ENCODE measurements at regions not wholly inside any gene's neighbourhood (a gene's known extent, or its start where the extent isn't known, plus 50 kb on each side); places are given as distances from the start of the nearest gene placed in this dataset.

DNA sequence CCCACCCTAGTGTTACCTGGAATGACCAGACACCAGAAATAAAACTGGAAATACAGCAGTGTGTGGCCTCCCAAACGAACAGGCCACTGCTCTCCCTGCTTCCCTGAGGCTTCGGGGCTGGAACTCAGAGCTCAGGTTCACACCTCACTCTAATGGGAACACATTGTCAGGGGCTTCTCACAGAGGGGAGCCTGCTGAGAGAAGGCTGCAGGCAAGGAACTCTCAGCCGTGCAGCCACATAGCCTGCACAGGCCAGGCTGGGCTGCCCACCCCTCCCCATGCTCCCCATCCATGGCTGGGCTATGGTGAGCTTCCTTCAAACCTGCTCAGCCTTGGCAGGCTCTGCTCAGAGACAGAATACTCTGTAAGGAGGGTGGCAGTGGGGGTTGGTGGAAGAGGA, 302.5 kb downstream of the EMP1 start:
- TF ChIP-seq ELF4 (IDR thresholded peaks at IDR 0.05) (no peak), FOXM1 (IDR thresholded peaks at IDR 0.05; ENCODE audit: borderline replicate concordance) (no peak), NFRKB (IDR thresholded peaks at IDR 0.05) (no peak), ZNF384 (IDR thresholded peaks at IDR 0.05) (no peak), FOXK2 (IDR thresholded peaks at IDR 0.05) (no peak), L3MBTL2 (conservative IDR thresholded peaks at IDR 0.05) (no peak), HDGF (IDR thresholded peaks at IDR 0.05; ENCODE audit: borderline replicate concordance) (no peak), FOXA1 (IDR thresholded peaks at IDR 0.05) (no peak), CTBP1 (IDR thresholded peaks at IDR 0.05; ENCODE audit: borderline replicate concordance) (no peak), ARNT (IDR thresholded peaks at IDR 0.05) (no peak), TARDBP (IDR thresholded peaks at IDR 0.05) (no peak)
- TF ChIP-seq, protein P1, sequence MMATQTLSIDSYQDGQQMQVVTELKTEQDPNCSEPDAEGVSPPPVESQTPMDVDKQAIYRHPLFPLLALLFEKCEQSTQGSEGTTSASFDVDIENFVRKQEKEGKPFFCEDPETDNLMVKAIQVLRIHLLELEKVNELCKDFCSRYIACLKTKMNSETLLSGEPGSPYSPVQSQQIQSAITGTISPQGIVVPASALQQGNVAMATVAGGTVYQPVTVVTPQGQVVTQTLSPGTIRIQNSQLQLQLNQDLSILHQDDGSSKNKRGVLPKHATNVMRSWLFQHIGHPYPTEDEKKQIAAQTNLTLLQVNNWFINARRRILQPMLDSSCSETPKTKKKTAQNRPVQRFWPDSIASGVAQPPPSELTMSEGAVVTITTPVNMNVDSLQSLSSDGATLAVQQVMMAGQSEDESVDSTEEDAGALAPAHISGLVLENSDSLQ (IDR thresholded peaks at IDR 0.05): no peak
- no peak for DNase-seq (ENCODE audit: extremely low spot score)
- ChIA-PET POLR2A (no interaction called here), CTCF (no interaction called here)

DNA sequence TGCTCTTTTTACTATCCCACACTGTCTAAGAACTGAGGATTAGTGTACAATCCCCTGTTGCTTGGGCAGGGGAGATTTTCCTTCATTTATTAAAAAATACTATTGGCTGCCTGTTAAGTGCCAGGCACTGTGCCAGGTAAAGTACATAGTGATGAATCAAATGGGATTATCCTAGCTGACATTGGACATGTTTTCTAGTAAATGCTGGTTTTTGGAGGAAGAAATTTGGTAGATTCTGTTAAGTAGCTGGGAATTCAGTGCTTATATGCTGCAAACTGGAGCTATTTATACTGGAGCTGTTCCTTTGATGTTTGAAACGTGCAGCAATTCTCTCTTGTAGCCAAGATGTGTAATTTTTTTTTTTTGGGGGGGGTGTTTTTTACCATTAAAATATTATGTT, 299.6 kb downstream of the EMP1 start:
- DNase-seq (ENCODE audit: extremely low spot score): no peak
- TF ChIP-seq FOXA1 (IDR thresholded peaks at IDR 0.05): no peak
- TF ChIP-seq TARDBP (IDR thresholded peaks at IDR 0.05): no peak
- no peak for TF ChIP-seq FOXM1 (IDR thresholded peaks at IDR 0.05; ENCODE audit: borderline replicate concordance)
- POLR2A ChIA-PET: no interaction called here
- CTCF ChIA-PET: no interaction called here

DNA sequence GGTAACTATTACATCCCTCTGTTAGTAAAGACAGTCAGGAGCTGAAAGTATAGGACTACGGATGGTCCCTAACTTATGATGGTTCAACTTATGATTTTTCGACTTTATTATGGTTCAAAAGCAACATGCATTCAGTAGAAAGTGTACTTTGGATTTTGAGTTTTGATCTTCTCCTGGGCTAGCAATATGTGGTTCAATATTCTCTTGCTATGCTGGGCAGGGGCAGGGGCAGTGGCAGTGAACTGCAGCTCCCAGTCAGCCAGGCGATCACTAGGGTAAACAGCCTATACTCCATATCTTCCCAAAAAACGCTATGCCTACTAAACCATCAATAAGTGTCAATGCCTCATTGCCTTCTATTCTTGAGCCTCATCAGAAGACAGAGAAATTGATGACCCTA, 292.7 kb downstream of the EMP1 start:
- POLR2A ChIA-PET: no interaction called here
- DNase-seq (ENCODE audit: extremely low spot score): no peak
- CTCF ChIA-PET: interaction anchor here (0.7 to 1.2 kb wide), 2 partner anchors 46 to 318 kb away, joined by 3 read pairs; no protein-coding TSS in a partner anchor
- TF ChIP-seq NFRKB (IDR thresholded peaks at IDR 0.05) (no peak), FOXM1 (IDR thresholded peaks at IDR 0.05; ENCODE audit: borderline replicate concordance) (no peak), LEF1 (IDR thresholded peaks at IDR 0.05; ENCODE audit: borderline replicate concordance) (no peak), FOXK2 (IDR thresholded peaks at IDR 0.05) (no peak), ARNT (IDR thresholded peaks at IDR 0.05) (no peak), CTBP1 (IDR thresholded peaks at IDR 0.05; ENCODE audit: borderline replicate concordance) (no peak), FOXA1 (IDR thresholded peaks at IDR 0.05) (no peak), L3MBTL2 (conservative IDR thresholded peaks at IDR 0.05) (no peak), SUZ12 (IDR thresholded peaks at IDR 0.05) (no peak), BHLHE40 (IDR thresholded peaks at IDR 0.05; ENCODE audit: borderline replicate concordance) (no peak), HDGF (IDR thresholded peaks at IDR 0.05; ENCODE audit: borderline replicate concordance) (no peak), ELF4 (IDR thresholded peaks at IDR 0.05) (no peak), SP1 (IDR thresholded peaks at IDR 0.05) (no peak), ZNF384 (IDR thresholded peaks at IDR 0.05) (no peak), TARDBP (IDR thresholded peaks at IDR 0.05) (no peak)

DNA sequence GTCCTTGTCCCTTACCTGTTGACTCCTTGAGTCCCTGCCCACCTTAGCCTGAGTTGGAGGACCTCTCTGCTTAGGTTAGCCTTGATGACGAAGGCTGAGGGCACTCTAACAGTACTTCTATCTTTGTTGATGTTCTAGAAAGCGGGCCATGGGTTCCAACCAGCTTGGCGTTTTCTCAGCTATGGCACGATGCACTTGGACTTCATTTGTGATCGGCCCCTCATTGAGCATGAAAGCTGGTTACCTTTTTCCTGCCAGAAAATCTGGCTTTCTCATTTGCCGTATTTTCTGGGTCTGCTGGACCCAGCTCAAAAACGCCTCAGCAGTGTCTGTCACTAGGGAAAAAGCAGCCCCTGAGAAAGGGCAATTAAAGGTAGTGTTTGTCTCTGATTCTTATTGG, 290.8 kb downstream of the EMP1 start:
- POLR2A ChIA-PET: no interaction called here
- DNase-seq (ENCODE audit: extremely low spot score): no peak

DNA sequence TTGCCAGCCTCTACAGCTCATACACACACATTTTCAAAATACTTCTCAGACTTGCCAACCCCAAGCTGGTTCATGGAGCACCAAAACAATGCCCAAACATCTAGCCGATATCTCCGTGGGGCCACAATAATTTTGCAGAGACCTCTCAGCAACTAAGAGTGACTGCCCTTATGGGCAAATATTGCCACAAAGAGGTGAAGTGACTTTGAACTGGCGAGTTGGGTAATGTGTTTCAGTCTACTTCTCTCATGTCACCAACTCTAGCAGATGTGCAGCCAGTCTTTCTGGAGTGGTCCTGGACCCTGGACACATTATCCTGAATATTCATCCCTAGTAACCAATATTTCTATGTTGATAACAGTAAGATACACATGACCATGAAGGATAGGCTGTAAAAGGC, 290.3 kb downstream of the EMP1 start:
- no peak for TF ChIP-seq FOXM1 (IDR thresholded peaks at IDR 0.05; ENCODE audit: borderline replicate concordance)
- no peak for TF ChIP-seq CTBP1 (IDR thresholded peaks at IDR 0.05; ENCODE audit: borderline replicate concordance)
- no peak for TF ChIP-seq L3MBTL2 (conservative IDR thresholded peaks at IDR 0.05)
- TF ChIP-seq BHLHE40 (IDR thresholded peaks at IDR 0.05; ENCODE audit: borderline replicate concordance): no peak
- TF ChIP-seq NFRKB (IDR thresholded peaks at IDR 0.05): no peak
- no peak for TF ChIP-seq ARNT (IDR thresholded peaks at IDR 0.05)
- TF ChIP-seq FOXA1 (IDR thresholded peaks at IDR 0.05): no peak
- no peak for TF ChIP-seq TARDBP (IDR thresholded peaks at IDR 0.05)
- TF ChIP-seq SP1 (IDR thresholded peaks at IDR 0.05): no peak
- TF ChIP-seq SUZ12 (IDR thresholded peaks at IDR 0.05): no peak
- TF ChIP-seq ZNF384 (IDR thresholded peaks at IDR 0.05): no peak
- TF ChIP-seq LEF1 (IDR thresholded peaks at IDR 0.05; ENCODE audit: borderline replicate concordance): no peak
- TF ChIP-seq, protein P1 (IDR thresholded peaks at IDR 0.05): no peak
- TF ChIP-seq ELF4 (IDR thresholded peaks at IDR 0.05): no peak
- no peak for TF ChIP-seq FOXK2 (IDR thresholded peaks at IDR 0.05)
- no peak for TF ChIP-seq HDGF (IDR thresholded peaks at IDR 0.05; ENCODE audit: borderline replicate concordance)
- POLR2A ChIA-PET: no interaction called here
- CTCF ChIA-PET: no interaction called here
- no peak for DNase-seq (ENCODE audit: extremely low spot score)

More for the DNA sequence above, 290.8 kb downstream of the EMP1 start:
- TF ChIP-seq NFRKB (IDR thresholded peaks at IDR 0.05): no peak
- no peak for TF ChIP-seq CTBP1 (IDR thresholded peaks at IDR 0.05; ENCODE audit: borderline replicate concordance)
- no peak for TF ChIP-seq HDGF (IDR thresholded peaks at IDR 0.05; ENCODE audit: borderline replicate concordance)
- no peak for TF ChIP-seq SP1 (IDR thresholded peaks at IDR 0.05)
- no peak for TF ChIP-seq BHLHE40 (IDR thresholded peaks at IDR 0.05; ENCODE audit: borderline replicate concordance)
- no peak for TF ChIP-seq FOXA1 (IDR thresholded peaks at IDR 0.05)
- TF ChIP-seq FOXM1 (IDR thresholded peaks at IDR 0.05; ENCODE audit: borderline replicate concordance): no peak
- no peak for TF ChIP-seq L3MBTL2 (conservative IDR thresholded peaks at IDR 0.05)
- no peak for TF ChIP-seq ARNT (IDR thresholded peaks at IDR 0.05)
- TF ChIP-seq TARDBP (IDR thresholded peaks at IDR 0.05): no peak
- no peak for TF ChIP-seq ZNF384 (IDR thresholded peaks at IDR 0.05)
- CTCF ChIA-PET: no interaction called here

DNA sequence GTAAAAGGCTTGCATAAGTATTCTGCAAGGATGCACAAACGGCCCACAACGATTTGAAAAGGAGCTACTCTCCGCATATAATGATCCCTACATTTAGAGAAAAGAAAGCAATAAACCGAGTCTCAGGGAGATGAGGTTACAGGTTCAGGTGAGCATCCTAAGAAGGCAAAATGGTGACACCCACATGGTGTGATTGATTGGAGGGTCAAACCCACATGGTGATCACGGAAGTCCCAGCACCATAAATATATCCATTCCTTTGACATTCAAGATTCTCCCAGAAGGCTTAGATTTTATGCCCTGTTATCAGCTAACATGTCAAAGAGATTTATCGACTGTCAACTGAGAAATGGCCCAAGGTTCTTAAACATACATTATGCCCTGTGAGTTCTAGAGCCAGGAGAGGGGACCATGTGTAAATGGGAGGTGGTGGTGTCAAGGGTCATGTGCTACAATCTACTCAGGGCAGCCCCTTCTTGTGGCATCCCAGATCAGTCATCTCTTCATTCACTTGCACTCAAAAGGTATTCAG, 282.2 kb downstream of the EMP1 start:
- CTCF ChIA-PET: interaction anchor here (1.2 kb wide), 1 partner anchor 56 kb away, joined by 4 read pairs; no protein-coding TSS in a partner anchor
- POLR2A ChIA-PET: no interaction called here
- no peak for DNase-seq (ENCODE audit: extremely low spot score)
- TF ChIP-seq, protein P1 (IDR thresholded peaks at IDR 0.05): 0 out of 2 replicates have a peak, but pooled peaks have one; percentile 8
- no peak for TF ChIP-seq TARDBP (IDR thresholded peaks at IDR 0.05)

All from HEK293T (cell line).